HCT116 (cell line): ENCODE measurements at regions not wholly inside any gene's neighbourhood (a gene's known extent, or its start where the extent isn't known, plus 50 kb on each side); places are given as distances from the start of the nearest gene placed in this dataset.

ENCODE experiments used
- CBX3 ChIP-seq: IDR thresholded peaks from 2 replicates; pipeline ENCODE4 v1.6.1; 2012; ENCODE audit warnings: low read depth
- CTCF ChIP-seq, 3 experiments: fragments of 200-600 bp in 1 of 3; sonication (generic) in 1 of 3; IDR thresholded peaks in 2 of 3; conservative IDR thresholded peaks in 1 of 3; 2 replicates each; pipeline ENCODE4 v1.5.1; 2012 to 2017; ENCODE audit warnings: low read depth in 2 of 3, low read length in 2 of 3, antibody characterized with exemption in 1 of 3, borderline replicate concordance in 1 of 3, control low read depth in 1 of 3, mild to moderate bottlenecking in 1 of 3, mixed read lengths in 1 of 3, mixed run types in 1 of 3, moderate library complexity in 1 of 3; ENCODE audit not compliant: insufficient read depth in 1 of 3
- JUND ChIP-seq: IDR thresholded peaks from 2 replicates; pipeline ENCODE4 v1.6.1; 2012
- POLR2A ChIP-seq: IDR thresholded peaks from 2 replicates; pipeline ENCODE4 v1.7.0; 2011; ENCODE audit warnings: borderline replicate concordance; ENCODE audit not compliant: insufficient read depth, insufficient read length; ENCODE audit errors: extremely low read depth
- POLR2AphosphoS5 ChIP-seq: IDR thresholded peaks from 2 replicates; pipeline ENCODE4 v1.6.1; 2011; ENCODE audit warnings: mild to moderate bottlenecking, low read depth, low read length, moderate library complexity
- TCF7L2 ChIP-seq: IDR thresholded peaks from 2 replicates; pipeline ENCODE4 v1.7.0; 2011; ENCODE audit warnings: borderline replicate concordance, inconsistent platforms; ENCODE audit not compliant: insufficient read depth, insufficient read length; ENCODE audit errors: extremely low read depth
- YY1 ChIP-seq: IDR thresholded peaks from 2 replicates; pipeline ENCODE4 v1.6.1; 2011; ENCODE audit warnings: low read length, low read depth, moderate library complexity, mild to moderate bottlenecking; ENCODE audit not compliant: insufficient replicate concordance; ENCODE audit errors: extremely low read depth

DNA sequence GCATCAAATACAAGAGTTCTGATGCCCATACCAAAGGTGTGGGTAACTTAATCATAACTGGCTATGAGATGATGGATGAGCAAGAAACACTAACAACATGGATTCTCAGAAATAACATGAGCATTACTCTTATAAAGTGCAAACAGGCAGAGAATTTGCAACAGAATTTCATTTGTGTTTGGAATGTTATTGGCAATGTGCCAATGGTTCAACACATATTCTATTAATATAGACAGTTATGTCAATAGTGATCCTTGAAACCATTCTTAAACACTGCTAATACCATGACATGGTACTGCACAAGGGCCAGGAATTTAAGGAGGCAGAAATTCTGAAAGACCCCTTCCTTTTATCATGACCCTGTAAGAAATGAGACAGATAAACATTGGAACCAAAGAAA, 217.1 kb upstream of the WSB1 start:
- TF ChIP-seq POLR2AphosphoS5 (no peak), POLR2A (no peak), TCF7L2 (no peak), CTCF (IDR thresholded peaks at IDR 0.05 in 2 of 3, conservative IDR thresholded peaks at IDR 0.05 in 1 of 3; ENCODE audit: borderline replicate concordance in 1 of 3, insufficient read depth in 1 of 3, low read depth in 2 of 3, low read length in 2 of 3) (no peak), YY1 (no peak), JUND (no peak), CBX3 (no peak)
